IPS-18a (cell line): ENCODE measurements at regions not wholly inside any gene's neighbourhood (a gene's known extent, or its start where the extent isn't known, plus 50 kb on each side); places are given as distances from the start of the nearest gene placed in this dataset.
"Not testable (repeated sequence)": the region's sequence is repeated elsewhere in the genome, so short reads cannot be mapped to it uniquely, and the experiment has no call there.

Experiments
- H3K27ac ChIP-seq: one replicate; pipeline ENCODE4 v1.5.1; 2013; ENCODE audit warnings: low read length
- H3K27me3 ChIP-seq: one replicate; pipeline ENCODE4 v1.6.1; 2013; ENCODE audit warnings: mild to moderate bottlenecking, low read length; ENCODE audit not compliant: control insufficient read depth, insufficient read depth
- H3K36me3 ChIP-seq: one replicate; pipeline ENCODE4 v1.6.1; 2013; ENCODE audit warnings: low read depth, low read length; ENCODE audit not compliant: control insufficient read depth
- H3K4me1 ChIP-seq: one replicate; pipeline ENCODE4 v1.6.1; 2013; ENCODE audit warnings: low read depth, low read length; ENCODE audit not compliant: control insufficient read depth
- H3K4me3 ChIP-seq: one replicate; pipeline ENCODE4 v1.5.1; 2013; ENCODE audit warnings: low read length
- H3K9ac ChIP-seq: one replicate; pipeline ENCODE4 v1.6.1; 2013; ENCODE audit warnings: mild to moderate bottlenecking, low read length, moderate library complexity
- H3K9me3 ChIP-seq: one replicate; pipeline ENCODE4 v1.6.1; 2013; ENCODE audit warnings: low read depth, low read length; ENCODE audit not compliant: control insufficient read depth

DNA sequence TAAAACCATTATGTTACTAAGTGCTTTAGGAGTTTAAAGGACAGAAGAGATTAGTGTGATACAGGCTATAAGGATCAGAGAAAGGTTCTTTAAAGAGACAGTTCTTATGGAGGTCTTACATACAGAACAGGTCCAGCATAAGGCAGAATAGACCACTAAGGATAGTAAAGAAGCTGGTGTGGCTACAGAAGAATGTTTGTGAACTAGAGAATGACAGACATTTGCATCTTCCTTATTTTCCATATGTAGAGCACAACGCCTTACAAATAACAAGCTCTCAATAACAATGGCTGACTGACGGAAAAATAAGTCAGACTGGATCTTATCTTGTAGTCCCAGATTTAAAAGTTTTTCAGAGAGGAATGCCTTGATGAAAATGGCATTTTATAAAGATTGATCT lies 95.6 kb upstream of the NOTCH2NLA start:
- not testable (repeated sequence) for H3K4me1 ChIP-seq, H3K36me3 ChIP-seq, H3K4me3 ChIP-seq, H3K27me3 ChIP-seq, H3K9me3 ChIP-seq, H3K27ac ChIP-seq, H3K9ac ChIP-seq

DNA sequence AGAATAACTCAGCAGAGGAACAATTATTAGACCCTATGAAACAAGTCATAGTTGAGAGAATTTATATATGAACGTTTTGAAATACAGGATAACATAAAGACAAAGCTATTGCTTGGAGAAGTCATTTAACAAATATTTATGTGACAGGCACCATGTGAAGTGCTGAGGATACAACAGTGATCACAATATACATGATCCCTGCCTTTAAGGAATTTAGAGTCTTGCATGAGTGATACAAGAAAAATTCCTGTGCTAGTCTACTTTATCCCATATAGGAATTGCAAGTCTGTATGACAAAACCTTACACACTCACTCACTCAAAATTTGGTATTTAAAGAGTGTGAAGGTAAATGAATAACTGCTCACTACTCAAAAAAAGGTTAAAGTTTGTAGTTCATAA lies 94.5 kb upstream of the NOTCH2NLA start:
- H3K4me1 ChIP-seq, H3K36me3 ChIP-seq, H3K27ac ChIP-seq, H3K27me3 ChIP-seq, H3K9me3 ChIP-seq, H3K9ac ChIP-seq, H3K4me3 ChIP-seq: not testable (repeated sequence)

DNA sequence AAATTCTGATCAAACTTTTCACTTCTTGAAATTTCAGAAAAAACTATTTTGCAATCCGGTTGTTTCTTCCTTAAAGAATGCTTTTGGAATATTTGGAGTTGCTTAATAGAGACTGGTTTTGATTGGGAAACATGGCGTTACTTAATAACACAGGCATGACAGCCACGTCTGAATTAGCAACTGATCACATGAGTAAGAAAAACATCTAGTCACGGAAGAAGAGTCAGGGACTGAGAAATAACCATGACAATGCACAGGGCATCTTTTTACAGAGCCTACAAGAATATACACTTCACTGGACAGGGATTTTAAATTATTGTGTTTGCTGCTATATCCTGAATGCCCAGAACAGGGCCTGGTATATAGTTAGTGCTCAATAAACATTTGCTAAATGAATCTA lies 94.1 kb upstream of the NOTCH2NLA start:
- H3K9ac ChIP-seq, H3K9me3 ChIP-seq, H3K27me3 ChIP-seq, H3K36me3 ChIP-seq, H3K27ac ChIP-seq, H3K4me3 ChIP-seq, H3K4me1 ChIP-seq: not testable (repeated sequence)

DNA sequence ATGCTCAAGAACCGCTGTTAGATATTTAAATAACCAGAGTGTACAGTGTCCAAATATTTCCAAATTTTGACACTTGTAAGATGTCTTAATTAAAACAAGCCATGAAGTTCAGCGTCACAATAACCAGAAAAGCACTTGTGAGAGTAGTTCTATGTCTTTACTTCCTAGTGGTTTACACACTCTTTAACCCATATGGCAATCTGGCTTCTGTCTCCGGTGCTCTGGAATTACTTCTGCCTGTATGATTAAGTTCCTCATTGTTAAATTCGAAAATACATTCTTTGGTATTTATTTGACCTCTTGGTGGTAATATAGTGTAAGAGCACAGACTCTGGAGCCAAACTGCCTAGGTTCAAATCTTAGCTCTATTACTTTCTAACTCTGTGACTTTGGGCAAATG lies 89.9 kb upstream of the NOTCH2NLA start:
- H3K9ac ChIP-seq, H3K4me3 ChIP-seq, H3K9me3 ChIP-seq, H3K27ac ChIP-seq, H3K4me1 ChIP-seq, H3K27me3 ChIP-seq, H3K36me3 ChIP-seq: not testable (repeated sequence)

DNA sequence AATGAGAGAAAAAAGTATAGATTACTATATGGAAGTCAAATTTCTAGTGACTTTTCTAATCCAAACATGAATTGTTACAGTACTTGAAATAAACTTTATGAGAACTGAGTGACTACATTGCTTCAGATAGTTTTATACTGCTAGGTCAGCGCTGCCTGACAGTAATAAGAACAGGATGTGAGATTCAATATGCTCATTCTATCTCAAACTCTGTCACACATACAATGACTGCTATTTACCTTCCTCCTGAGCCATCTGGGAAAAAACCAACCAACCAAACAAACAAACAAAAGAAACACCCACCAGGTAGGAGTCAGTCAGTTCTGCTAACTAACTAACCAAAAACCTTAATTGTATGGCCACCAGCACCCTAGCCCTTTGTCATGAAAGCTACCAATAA lies 89.0 kb upstream of the NOTCH2NLA start:
- H3K27ac ChIP-seq, H3K27me3 ChIP-seq, H3K4me1 ChIP-seq, H3K4me3 ChIP-seq, H3K9me3 ChIP-seq, H3K9ac ChIP-seq, H3K36me3 ChIP-seq: not testable (repeated sequence)

DNA sequence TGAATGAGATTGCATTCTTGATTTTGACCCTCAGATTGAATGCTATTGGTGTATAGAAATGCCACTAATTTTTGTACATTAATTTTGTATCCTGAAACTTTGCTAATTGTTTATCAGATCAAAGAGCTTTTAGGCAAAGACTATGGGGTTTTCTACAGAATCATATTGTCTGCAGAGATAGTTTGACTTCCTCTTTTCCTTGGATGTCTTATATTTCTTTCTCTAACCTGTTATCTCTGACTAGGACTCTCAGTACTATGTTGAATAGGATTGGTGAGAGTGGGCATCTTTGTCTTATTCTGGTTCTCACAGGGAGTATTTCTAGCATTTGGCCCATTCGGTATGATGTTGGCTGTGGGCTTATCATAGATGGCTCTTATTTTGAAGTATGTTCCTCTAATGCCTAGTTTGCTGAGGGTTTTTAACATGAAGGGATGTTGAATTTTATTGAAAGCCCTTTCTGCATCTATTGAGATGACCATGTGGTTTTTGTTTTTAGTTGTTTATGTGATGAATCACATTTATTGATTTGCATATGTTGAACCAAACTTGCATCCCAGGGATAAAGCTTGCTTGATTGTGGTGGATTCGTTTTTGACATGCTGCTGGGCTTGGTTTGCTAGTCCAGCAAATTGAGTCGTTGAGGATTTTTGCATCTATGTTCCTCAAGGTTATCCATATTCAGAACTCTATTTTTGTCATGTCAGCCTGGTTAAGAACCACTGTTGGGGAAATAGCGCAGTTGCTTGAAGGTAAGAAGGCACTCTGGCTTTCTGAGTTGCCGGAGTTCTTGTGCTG lies 85.8 kb upstream of the NOTCH2NLA start:
- not testable (repeated sequence) for H3K9ac ChIP-seq, H3K9me3 ChIP-seq, H3K4me3 ChIP-seq, H3K4me1 ChIP-seq, H3K36me3 ChIP-seq, H3K27me3 ChIP-seq, H3K27ac ChIP-seq

DNA sequence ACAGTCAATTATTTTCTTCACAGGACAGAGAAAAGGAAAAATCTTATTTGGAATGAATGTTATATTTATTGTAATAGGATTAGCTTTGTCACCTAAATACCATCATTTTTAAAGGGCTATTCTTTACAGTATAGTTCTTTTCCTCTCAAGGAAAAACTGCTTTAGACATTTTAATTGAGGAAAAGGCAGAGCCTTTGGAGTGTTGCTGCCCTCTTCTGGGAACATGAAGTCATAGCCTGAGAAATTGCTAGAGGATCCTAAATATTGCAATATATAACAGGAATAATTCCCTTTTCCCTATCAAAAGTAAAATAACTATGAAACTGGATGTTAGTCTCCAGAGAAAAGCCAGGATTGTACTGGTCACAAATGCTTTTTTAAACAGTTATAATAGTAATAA lies 81.8 kb upstream of the NOTCH2NLA start:
- H3K9ac ChIP-seq, H3K27me3 ChIP-seq, H3K9me3 ChIP-seq, H3K4me3 ChIP-seq, H3K27ac ChIP-seq, H3K4me1 ChIP-seq, H3K36me3 ChIP-seq: not testable (repeated sequence)

DNA sequence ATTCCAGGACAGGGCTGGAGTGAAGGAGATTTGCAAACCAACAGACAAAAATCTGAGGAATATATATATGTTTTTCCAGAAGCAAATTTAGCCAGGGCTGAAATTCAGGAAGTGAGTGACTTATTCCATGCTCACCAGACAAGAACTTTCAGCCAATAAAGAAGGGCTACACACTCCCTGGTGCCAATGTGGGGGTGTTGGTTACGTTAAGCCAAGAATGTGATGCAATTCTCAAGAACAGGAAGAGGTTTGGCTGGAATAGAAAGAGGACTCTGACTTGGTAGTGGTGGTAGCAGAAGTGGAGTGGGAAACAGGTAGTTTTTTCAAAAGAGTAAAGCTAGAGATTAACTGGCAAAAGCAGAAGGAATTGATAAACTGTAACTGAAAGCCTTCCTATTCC lies 80.6 kb upstream of the NOTCH2NLA start:
- not testable (repeated sequence) for H3K4me1 ChIP-seq, H3K27ac ChIP-seq, H3K36me3 ChIP-seq, H3K9ac ChIP-seq, H3K9me3 ChIP-seq, H3K4me3 ChIP-seq, H3K27me3 ChIP-seq

DNA sequence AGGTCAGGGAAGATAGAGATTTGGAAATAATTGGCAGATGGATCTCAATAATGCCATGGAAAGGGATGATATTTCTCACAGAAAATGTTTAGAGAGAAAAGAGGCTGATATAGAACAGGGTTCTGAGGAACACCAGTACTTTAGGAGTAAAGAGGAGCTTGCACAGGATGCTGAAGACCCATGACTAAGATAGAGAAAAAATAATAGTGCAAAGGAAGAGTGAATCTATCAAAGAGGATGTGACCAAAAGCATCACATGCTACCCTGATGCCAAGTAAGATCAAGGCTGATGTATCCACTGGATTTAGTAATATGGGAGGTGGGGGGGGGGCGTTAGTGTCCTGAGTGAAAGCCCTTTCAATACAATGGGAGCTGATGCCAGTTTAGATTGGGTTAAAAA lies 80.1 kb upstream of the NOTCH2NLA start:
- not testable (repeated sequence) for H3K4me1 ChIP-seq, H3K9ac ChIP-seq, H3K4me3 ChIP-seq, H3K36me3 ChIP-seq, H3K27me3 ChIP-seq, H3K9me3 ChIP-seq, H3K27ac ChIP-seq

DNA sequence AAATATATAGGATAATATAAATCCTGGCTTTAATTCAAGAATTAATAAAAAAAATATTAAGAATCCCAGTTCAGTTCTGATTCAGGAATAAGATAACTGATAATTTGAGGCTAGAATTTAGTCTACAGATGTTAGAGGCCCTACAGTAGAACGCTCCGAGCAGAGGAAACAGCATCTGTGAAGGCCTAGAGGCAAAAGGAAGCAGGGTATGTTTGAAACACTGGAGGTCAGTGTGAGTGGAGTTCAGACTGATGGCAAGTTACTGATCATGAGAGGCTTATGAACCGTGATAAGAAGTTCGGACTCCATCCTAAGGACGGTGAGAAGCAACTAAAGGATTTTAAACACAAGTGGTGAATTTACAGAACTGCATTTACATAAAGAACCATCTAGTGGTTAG lies 79.3 kb upstream of the NOTCH2NLA start:
- H3K4me3 ChIP-seq, H3K9ac ChIP-seq, H3K27me3 ChIP-seq, H3K4me1 ChIP-seq, H3K27ac ChIP-seq, H3K9me3 ChIP-seq, H3K36me3 ChIP-seq: not testable (repeated sequence)

DNA sequence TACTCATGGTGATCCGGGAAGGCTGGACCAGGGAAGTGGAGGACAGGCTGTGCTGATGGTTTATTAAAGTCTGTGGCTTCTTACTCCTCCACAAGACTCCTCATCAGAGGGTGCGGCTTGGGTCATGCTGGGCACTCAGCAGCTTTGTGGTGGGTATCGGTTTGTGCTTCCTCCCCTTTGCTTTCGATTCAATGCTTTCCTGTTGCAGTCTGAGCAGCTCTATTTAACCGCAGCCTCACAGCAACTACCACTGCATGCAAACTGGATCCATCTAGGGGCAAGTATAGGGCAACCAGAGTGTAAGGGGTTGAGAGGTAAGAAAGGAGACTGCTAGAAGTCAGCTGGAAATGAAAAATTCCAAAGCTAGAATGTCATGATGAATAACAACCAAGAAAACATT lies 78.8 kb upstream of the NOTCH2NLA start:
- not testable (repeated sequence) for H3K27me3 ChIP-seq, H3K4me1 ChIP-seq, H3K9ac ChIP-seq, H3K4me3 ChIP-seq, H3K27ac ChIP-seq, H3K9me3 ChIP-seq, H3K36me3 ChIP-seq

DNA sequence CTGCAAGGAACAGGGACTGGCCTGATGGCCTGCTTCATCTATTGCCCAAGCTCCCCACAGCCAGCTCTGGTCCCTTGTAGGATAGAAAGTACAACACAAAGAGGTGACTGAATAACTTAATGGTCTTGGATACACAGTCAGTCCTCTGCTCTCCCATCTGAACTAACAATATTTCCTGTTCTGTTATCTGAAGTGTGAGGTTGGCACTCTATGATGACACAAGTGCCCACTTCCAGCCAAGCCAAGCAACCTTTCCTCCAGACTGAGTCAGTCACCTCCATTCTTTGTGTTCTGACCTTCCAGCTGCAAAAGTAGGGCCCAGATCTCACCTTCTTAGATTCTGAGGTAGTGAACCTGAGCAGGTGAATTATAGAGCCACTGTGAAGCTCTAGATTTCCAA lies 77.8 kb upstream of the NOTCH2NLA start:
- not testable (repeated sequence) for H3K36me3 ChIP-seq, H3K4me1 ChIP-seq, H3K4me3 ChIP-seq, H3K27me3 ChIP-seq, H3K27ac ChIP-seq, H3K9ac ChIP-seq, H3K9me3 ChIP-seq
